HEK293 (cell line): ENCODE measurements at regions not wholly inside any gene's neighbourhood (a gene's known extent, or its start where the extent isn't known, plus 50 kb on each side); places are given as distances from the start of the nearest gene placed in this dataset.

Experiments used
- GFI1B ChIP-seq: fragments of 450-650 bp; formaldehyde crosslinking; IDR thresholded peaks from 2 replicates; pipeline ENCODE4 v1.5.1; 2016; ENCODE audit warnings: missing biosample characterization, missing genetic modification characterization
- HOXA7 ChIP-seq: sonication (generic); formaldehyde crosslinking; IDR thresholded peaks from 2 replicates; pipeline ENCODE4 v1.8.1; 2022; ENCODE audit warnings: missing genetic modification reagents, borderline replicate concordance
- KLF16 ChIP-seq: fragments of 450-650 bp; formaldehyde crosslinking; IDR thresholded peaks from 2 replicates; pipeline ENCODE4 v1.5.1; 2017; ENCODE audit warnings: missing biosample characterization, missing genetic modification characterization
- MZF1 ChIP-seq: fragments of 450-650 bp; formaldehyde crosslinking; IDR thresholded peaks from 2 replicates; pipeline ENCODE4 v1.5.1; 2017; ENCODE audit warnings: missing biosample characterization, missing genetic modification characterization, borderline replicate concordance
- PRDM10 ChIP-seq: fragments of 450-650 bp; formaldehyde crosslinking; IDR thresholded peaks from 2 replicates; pipeline ENCODE4 v1.5.1; 2016; ENCODE audit warnings: missing biosample characterization, missing genetic modification characterization
- PRDM2 ChIP-seq: fragments of 450-650 bp; formaldehyde crosslinking; IDR thresholded peaks from 2 replicates; pipeline ENCODE4 v1.5.1; 2016; ENCODE audit warnings: missing biosample characterization, missing genetic modification characterization, borderline replicate concordance
- ZBTB26 ChIP-seq: fragments of 450-650 bp; formaldehyde crosslinking; optimal IDR thresholded peaks from 2 replicates; pipeline ENCODE3; 2016; ENCODE audit warnings: missing biosample characterization, mild to moderate bottlenecking, missing genetic modification characterization
- ZBTB48 ChIP-seq: fragments of 450-650 bp; formaldehyde crosslinking; IDR thresholded peaks from 2 replicates; pipeline ENCODE4 v1.5.1; 2016; ENCODE audit warnings: missing biosample characterization, missing genetic modification characterization
- ZBTB8A ChIP-seq: fragments of 450-650 bp; formaldehyde crosslinking; IDR thresholded peaks from 2 replicates; pipeline ENCODE4 v1.5.1; 2016; ENCODE audit warnings: missing biosample characterization, missing genetic modification characterization
- ZFP37 ChIP-seq: fragments of 450-650 bp; formaldehyde crosslinking; IDR thresholded peaks from 2 replicates; pipeline ENCODE4 v1.5.1; 2016; ENCODE audit warnings: missing biosample characterization, missing genetic modification characterization
- ZNF24 ChIP-seq: fragments of 450-650 bp; formaldehyde crosslinking; IDR thresholded peaks from 2 replicates; pipeline ENCODE4 v1.5.1; 2016; ENCODE audit warnings: missing biosample characterization, missing genetic modification characterization
- ZNF324 ChIP-seq: fragments of 450-650 bp; formaldehyde crosslinking; IDR thresholded peaks from 2 replicates; pipeline ENCODE4 v1.5.1; 2016; ENCODE audit warnings: missing biosample characterization, missing genetic modification characterization
- ZNF416 ChIP-seq: fragments of 450-650 bp; formaldehyde crosslinking; IDR thresholded peaks from 2 replicates; pipeline ENCODE4 v1.5.1; 2016; ENCODE audit warnings: missing biosample characterization, missing genetic modification characterization
- ZNF426 ChIP-seq: fragments of 450-650 bp; formaldehyde crosslinking; IDR thresholded peaks from 2 replicates; pipeline ENCODE4 v1.5.1; 2017; ENCODE audit warnings: missing biosample characterization, missing genetic modification characterization, mild to moderate bottlenecking, inconsistent platforms, moderate library complexity
- ZNF518A ChIP-seq: fragments of 450-650 bp; formaldehyde crosslinking; conservative IDR thresholded peaks from 2 replicates; pipeline ENCODE4 v1.5.1; 2016; ENCODE audit warnings: low read depth, missing biosample characterization, missing genetic modification characterization
- ZNF530 ChIP-seq: fragments of 450-650 bp; formaldehyde crosslinking; IDR thresholded peaks from 2 replicates; pipeline ENCODE4 v1.5.1; 2016; ENCODE audit warnings: low read depth, missing biosample characterization, missing genetic modification characterization
- ZNF639 ChIP-seq: fragments of 450-650 bp; formaldehyde crosslinking; IDR thresholded peaks from 2 replicates; pipeline ENCODE4 v1.5.1; 2016; ENCODE audit warnings: missing biosample characterization, missing genetic modification characterization
- ZNF660 ChIP-seq: fragments of 450-650 bp; IDR thresholded peaks from 2 replicates; pipeline ENCODE4 v1.5.1; 2018; ENCODE audit warnings: missing biosample characterization, mild to moderate bottlenecking, missing genetic modification characterization
- ZSCAN5A ChIP-seq: fragments of 450-650 bp; formaldehyde crosslinking; IDR thresholded peaks from 2 replicates; pipeline ENCODE4 v1.5.1; 2016; ENCODE audit warnings: missing biosample characterization, missing genetic modification characterization

- TF ChIP-seq PRDM10 (tag by site-specific recombination) = peak; percentile 77
- no peak for TF ChIP-seq ZNF416 (tag by site-specific recombination)
- TF ChIP-seq ZSCAN5A (tag by site-specific recombination) = no peak
- TF ChIP-seq PRDM2 (tag by site-specific recombination) = no peak
- peak; percentile 69; the same call in 1 of the 2 replicates for TF ChIP-seq ZNF24 (tag by site-specific recombination)
- TF ChIP-seq MZF1 (tag by site-specific recombination) = peak; percentile 46; the same call in 1 of the 2 replicates
- TF ChIP-seq ZBTB48 (tag by site-specific recombination) = peak; percentile 95
- TF ChIP-seq ZNF324 (tag by site-specific recombination) = 0 out of 2 replicates have a peak, but pooled peaks have one; percentile 67
- no peak for TF ChIP-seq ZNF426 (tag by site-specific recombination)
- no peak for TF ChIP-seq ZNF530 (tag by site-specific recombination)
- TF ChIP-seq ZNF639 (tag by site-specific recombination) = peak; percentile 34; the same call in 1 of the 2 replicates
- peak; percentile 69; the same call in 1 of the 2 replicates for TF ChIP-seq ZNF660 (tag by site-specific recombination)
- TF ChIP-seq HOXA7 (CRISPR knock-in tag) = no peak
- TF ChIP-seq ZNF518A = peak; percentile 40; the same call in 1 of the 2 replicates
- no peak for TF ChIP-seq GFI1B (tag by site-specific recombination)
- 0 out of 2 replicates have a peak, but pooled peaks have one; percentile 79 for TF ChIP-seq ZFP37
- peak; percentile 52 for TF ChIP-seq KLF16
- TF ChIP-seq ZBTB8A (tag by site-specific recombination) = 0 out of 2 replicates have a peak, but pooled peaks have one; percentile 16
- peak; percentile 28 for TF ChIP-seq ZBTB26
These were observed 75.8 kb upstream of the ZBED5 start (continued) for GRCh38 chr11:10933455-10934292.
